Muscle layer of colon (tissue), 2 donors: ENCODE measurements at regions not wholly inside any gene's neighbourhood (a gene's known extent, or its start where the extent isn't known, plus 50 kb on each side); places are given as distances from the start of the nearest gene placed in this dataset.
"Not testable (repeated sequence)": the region's sequence is repeated elsewhere in the genome, so short reads cannot be mapped to it uniquely, and the experiment has no call there.

Experiments
- H3K27ac ChIP-seq: one replicate; pipeline ENCODE4 v1.7.0; 2013; ENCODE audit warnings: low read depth, mild to moderate bottlenecking, low read length, moderate library complexity
- H3K27me3 ChIP-seq, 2 donors: one replicate each; pipeline ENCODE4 v1.7.0; 2013; ENCODE audit warnings: low read length in 2 of 2, mild to moderate bottlenecking in 2 of 2; ENCODE audit not compliant: insufficient read depth in 2 of 2, control insufficient read depth in 1 of 2
- H3K36me3 ChIP-seq: one replicate; pipeline ENCODE4 v1.7.0; 2013; ENCODE audit warnings: mild to moderate bottlenecking, low read length; ENCODE audit not compliant: insufficient read depth
- H3K4me1 ChIP-seq: one replicate; pipeline ENCODE4 v1.7.0; 2013; ENCODE audit warnings: mild to moderate bottlenecking, low read length; ENCODE audit not compliant: insufficient read depth
- H3K4me3 ChIP-seq, 2 donors: one replicate each; pipeline ENCODE4 v1.7.0; 2013; ENCODE audit warnings: low read length in 2 of 2, low read depth in 1 of 2, mild to moderate bottlenecking in 1 of 2, moderate library complexity in 1 of 2
- H3K9ac ChIP-seq: one replicate; pipeline ENCODE4 v1.7.0; 2013; ENCODE audit warnings: low read length
- H3K9me3 ChIP-seq: one replicate; pipeline ENCODE4 v1.7.0; 2013; ENCODE audit warnings: mild to moderate bottlenecking, low read length
- donor health status: abdominal sarcoma.
- donor health status: Adenocarcinoma of cecum.

- H3K36me3 ChIP-seq = not testable (repeated sequence)
These were observed 132.9 kb downstream of the TMEM167A start for GRCh38 chr5:82944267-82944666.

GRCh38 chr5:82942083-82942881 is 134.9 kb downstream of the TMEM167A start:
- no peaks in the 10 kb centered on the region for H3K27me3 ChIP-seq
- no peak overlapping the region for H3K9ac ChIP-seq
- no peak overlapping the region for H3K27ac ChIP-seq
- H3K36me3 ChIP-seq = no peaks in the 10 kb centered on the region
- no peaks in the 10 kb centered on the region for H3K9me3 ChIP-seq
- no peaks in the 10 kb centered on the region for H3K4me1 ChIP-seq
- no peak overlapping the region for H3K4me3 ChIP-seq

More at GRCh38 chr5:82944267-82944666, 132.9 kb downstream of the TMEM167A start:
- H3K4me3 ChIP-seq, H3K9me3 ChIP-seq, H3K9ac ChIP-seq, H3K27ac ChIP-seq, H3K4me1 ChIP-seq, H3K27me3 ChIP-seq: not testable (repeated sequence)

GRCh38 chr5:82938901-82939725 is 138.1 kb downstream of the TMEM167A start:
- H3K27ac ChIP-seq = no peak overlapping the region
- no peaks in the 10 kb centered on the region for H3K27me3 ChIP-seq
- H3K4me3 ChIP-seq = no peak overlapping the region
- H3K9ac ChIP-seq = no peak overlapping the region
- no peaks in the 10 kb centered on the region for H3K36me3 ChIP-seq
- H3K9me3 ChIP-seq = no peaks in the 10 kb centered on the region
- no peaks in the 10 kb centered on the region for H3K4me1 ChIP-seq

- not testable (repeated sequence) for H3K36me3 ChIP-seq, H3K27me3 ChIP-seq, H3K27ac ChIP-seq, H3K4me3 ChIP-seq, H3K9me3 ChIP-seq, H3K9ac ChIP-seq, H3K4me1 ChIP-seq
These were observed 144.5 kb downstream of the TMEM167A start for GRCh38 chr5:82932473-82933220.

GRCh38 chr5:82931110-82931509 is 146.1 kb downstream of the TMEM167A start:
- Histone ChIP-seq H3K4me3 (no peak overlapping the region), H3K9ac (no peak overlapping the region), H3K4me1 (no peaks in the 10 kb centered on the region), H3K36me3 (no peaks in the 10 kb centered on the region), H3K27ac (no peak overlapping the region), H3K9me3 (no peaks in the 10 kb centered on the region), H3K27me3 (no peaks in the 10 kb centered on the region)

GRCh38 chr5:82925061-82925411 is 152.2 kb downstream of the TMEM167A start:
- Histone ChIP-seq H3K36me3 (no peaks in the 10 kb centered on the region), H3K4me3 (no peak overlapping the region), H3K27me3 (no peaks in the 10 kb centered on the region), H3K9me3 (no peaks in the 10 kb centered on the region), H3K4me1 (no peaks in the 10 kb centered on the region), H3K27ac (no peak overlapping the region), H3K9ac (no peak overlapping the region)

GRCh38 chr5:82924226-82925060 is 152.8 kb downstream of the TMEM167A start:
- H3K9me3 ChIP-seq = no peaks in the 10 kb centered on the region
- H3K9ac ChIP-seq = no peak overlapping the region
- no peak overlapping the region for H3K4me3 ChIP-seq
- no peak overlapping the region for H3K27ac ChIP-seq
- no peaks in the 10 kb centered on the region for H3K36me3 ChIP-seq
- no peaks in the 10 kb centered on the region for H3K27me3 ChIP-seq
- H3K4me1 ChIP-seq = no peaks in the 10 kb centered on the region

- no peak overlapping the region for H3K4me3 ChIP-seq
These were observed 155.0 kb downstream of the TMEM167A start for GRCh38 chr5:82922086-82922734.

GRCh38 chr5:82918311-82919031 is 158.7 kb downstream of the TMEM167A start:
- Histone ChIP-seq H3K9me3 (no peaks in the 10 kb centered on the region), H3K36me3 (no peaks in the 10 kb centered on the region), H3K9ac (no peak overlapping the region), H3K4me1 (no peaks in the 10 kb centered on the region), H3K27ac (no peak overlapping the region), H3K27me3 (no peaks in the 10 kb centered on the region), H3K4me3 (no peak overlapping the region)

More at GRCh38 chr5:82922086-82922734, 155.0 kb downstream of the TMEM167A start:
- no peaks in the 10 kb centered on the region for H3K27me3 ChIP-seq
- no peak overlapping the region for H3K27ac ChIP-seq
- H3K36me3 ChIP-seq = no peaks in the 10 kb centered on the region
- H3K9me3 ChIP-seq = no peaks in the 10 kb centered on the region
- no peaks in the 10 kb centered on the region for H3K4me1 ChIP-seq
- H3K9ac ChIP-seq = no peak overlapping the region

- Histone ChIP-seq H3K9ac (no peak overlapping the region), H3K4me3 (no peak overlapping the region), H3K4me1 (no peaks in the 10 kb centered on the region), H3K27me3 (no peaks in the 10 kb centered on the region), H3K36me3 (no peaks in the 10 kb centered on the region), H3K9me3 (no peaks in the 10 kb centered on the region), H3K27ac (no peak overlapping the region)
These were observed 159.6 kb downstream of the TMEM167A start for GRCh38 chr5:82917584-82917983.
